SHP77 treated with DMSO at 0.1 percent for 48 hours (cell line): ENCODE measurements at regions not wholly inside any gene's neighbourhood (a gene's known extent, or its start where the extent isn't known, plus 50 kb on each side); places are given as distances from the start of the nearest gene placed in this dataset.

Experiments used
- DNase-seq: peaks from one replicate; lab custom pipeline; 2025; lab: John Stamatoyannopoulos, UW

GRCh38 chr2:21633466-21633865 lies 509.7 kb downstream of the TDRD15 start:
- DNase-seq: no peak

DNA sequence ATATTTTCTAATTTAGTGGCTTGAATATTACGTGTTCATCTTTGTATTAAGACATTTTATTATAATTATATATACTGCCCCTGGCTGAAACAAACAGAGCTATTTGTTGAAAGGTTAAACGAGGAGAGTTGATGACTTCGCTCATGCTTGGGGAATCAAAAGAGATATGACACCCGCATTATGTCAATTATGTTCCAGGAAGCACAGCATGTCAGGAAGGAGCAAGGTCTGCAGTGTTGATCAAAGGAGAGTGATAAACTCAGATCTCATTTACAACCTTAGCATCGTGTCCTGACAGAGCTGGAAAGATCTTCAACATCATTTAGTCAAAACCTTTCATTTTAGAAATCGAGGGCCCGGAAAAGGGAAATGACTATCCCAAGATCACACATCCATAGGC lies 510.1 kb downstream of the TDRD15 start:
- no peak for DNase-seq

GRCh38 chr2:21640046-21640445 lies 516.3 kb downstream of the TDRD15 start:
- no peak for DNase-seq

DNA sequence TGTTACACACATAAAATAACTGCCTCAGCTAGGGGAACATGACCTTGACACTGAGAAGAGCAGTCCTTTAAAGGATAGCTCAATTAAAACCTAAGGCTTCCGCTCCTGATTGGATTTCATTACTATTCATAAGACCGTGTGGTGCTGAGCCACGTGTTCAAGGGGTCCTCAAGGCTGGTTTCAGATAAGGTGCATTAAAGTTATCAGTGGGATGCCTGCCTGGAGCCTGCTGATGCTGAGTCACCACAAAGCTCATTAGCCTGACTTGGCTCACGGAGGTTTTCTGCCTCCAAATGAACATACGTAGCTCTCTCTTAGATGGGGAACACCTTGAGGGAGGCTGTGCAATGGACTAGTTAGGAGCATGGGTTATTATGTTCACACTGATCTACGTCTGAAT lies 518.9 kb downstream of the TDRD15 start:
- no peak for DNase-seq

- no peak for DNase-seq
Measured at GRCh38 chr2:21643180-21643579, 519.4 kb downstream of the TDRD15 start.

- DNase-seq: no peak
Measured at GRCh38 chr2:21644266-21644665, 520.5 kb downstream of the TDRD15 start.

GRCh38 chr2:21646345-21646744 lies 522.6 kb downstream of the TDRD15 start:
- no peak for DNase-seq

- DNase-seq: no peak
Measured at GRCh38 chr2:21650569-21650968, 526.8 kb downstream of the TDRD15 start.

DNA sequence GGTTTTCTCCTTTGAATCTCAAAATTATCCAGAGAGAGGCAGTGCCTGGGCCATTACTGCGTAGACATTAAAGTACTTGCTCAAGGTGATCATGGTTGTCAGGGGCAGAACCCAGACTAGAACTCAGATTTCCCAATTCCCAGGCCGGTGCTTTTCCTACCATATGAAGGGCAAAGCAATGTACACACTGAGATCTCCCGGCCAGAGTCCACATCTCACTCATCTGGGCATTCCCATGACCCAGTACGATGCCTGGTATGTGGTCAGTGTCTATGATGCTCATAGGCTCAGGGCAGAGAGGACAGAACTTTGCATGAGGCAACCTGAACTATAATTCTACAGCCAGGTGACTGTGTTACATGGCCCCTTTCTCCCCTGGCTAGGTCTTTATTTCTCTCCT lies 531.4 kb downstream of the TDRD15 start:
- no peak for DNase-seq

DNA sequence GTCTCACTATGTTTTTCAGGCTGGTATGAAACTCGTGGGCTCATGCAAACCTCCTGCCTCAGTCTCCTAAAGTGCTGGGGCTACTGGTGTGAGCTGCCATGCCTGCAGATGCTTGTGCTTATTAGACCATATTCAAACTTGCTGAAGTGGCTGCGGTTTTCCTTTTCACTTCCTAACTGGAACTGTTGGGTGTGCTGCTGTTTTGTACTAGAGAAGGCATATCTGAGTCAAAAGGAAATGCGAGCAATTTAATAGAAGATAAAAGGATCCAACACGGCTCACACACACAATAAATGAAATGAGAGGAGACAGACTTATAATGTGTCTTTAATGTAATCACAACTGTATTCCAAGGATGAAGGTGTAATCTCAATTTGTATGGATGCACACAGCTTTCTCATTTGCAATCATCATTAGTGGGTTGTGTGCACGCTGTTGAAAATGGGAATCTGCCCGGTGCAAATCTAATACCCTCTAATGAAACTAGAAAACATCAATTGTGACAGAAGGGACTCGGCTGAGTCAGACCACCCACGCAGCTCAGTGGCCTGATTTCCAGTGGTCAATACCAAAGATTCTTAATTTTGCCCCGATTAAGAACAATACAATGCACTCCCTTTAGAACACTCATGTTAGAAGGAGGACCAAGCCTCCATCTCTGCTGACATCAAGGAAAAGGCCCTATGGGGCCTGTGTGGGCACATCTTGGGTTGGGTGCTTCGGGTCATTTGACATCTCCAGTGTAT lies 532.7 kb downstream of the TDRD15 start:
- DNase-seq: no peak

DNA sequence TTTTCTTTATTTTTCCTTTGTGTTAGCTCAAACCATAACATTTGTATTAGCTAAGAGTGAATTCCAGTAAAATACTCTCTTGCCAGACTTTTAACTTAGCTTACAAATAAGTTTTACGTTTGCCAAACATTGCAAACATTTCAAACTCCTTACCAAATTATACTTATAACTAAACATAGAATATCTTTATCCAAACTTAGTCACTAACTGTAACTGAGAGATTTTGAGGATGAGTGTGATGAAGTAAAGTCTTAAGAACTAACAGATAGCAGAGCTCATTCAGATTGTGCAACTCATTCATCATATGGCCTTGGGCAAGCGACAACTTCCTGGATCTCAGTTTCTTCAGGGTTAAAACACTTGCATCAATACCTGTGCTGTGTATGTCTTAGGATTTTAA lies 533.7 kb downstream of the TDRD15 start:
- DNase-seq: no peak

GRCh38 chr2:21658269-21658668 lies 534.5 kb downstream of the TDRD15 start:
- DNase-seq: no peak

DNA sequence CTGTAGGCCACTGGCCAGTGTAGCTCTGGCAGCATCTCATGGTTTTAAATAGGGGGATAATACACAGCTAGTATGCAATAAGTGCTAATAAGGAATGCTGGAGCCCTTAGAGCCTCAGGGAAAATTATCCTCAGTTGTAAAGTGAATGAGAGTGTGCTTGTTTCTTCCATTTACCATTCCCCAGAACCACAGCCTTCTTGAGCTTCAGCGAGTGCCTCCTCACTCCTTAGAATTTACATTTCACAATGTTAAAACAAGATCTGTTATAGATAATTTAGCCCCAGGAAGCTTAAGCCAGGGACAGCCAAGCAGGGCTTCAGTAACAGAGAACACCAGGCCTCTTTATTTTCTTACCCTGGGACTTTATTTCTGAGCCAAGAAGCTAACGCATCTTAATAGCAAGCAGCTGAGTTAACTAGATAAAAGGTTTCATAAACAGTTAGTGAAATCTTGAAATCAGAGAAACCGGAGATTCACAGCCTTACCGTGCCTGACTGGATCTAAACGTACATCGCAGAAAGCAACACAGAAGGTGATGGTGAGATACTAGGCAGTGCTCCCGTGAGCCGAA lies 535.2 kb downstream of the TDRD15 start:
- no peak for DNase-seq

DNA sequence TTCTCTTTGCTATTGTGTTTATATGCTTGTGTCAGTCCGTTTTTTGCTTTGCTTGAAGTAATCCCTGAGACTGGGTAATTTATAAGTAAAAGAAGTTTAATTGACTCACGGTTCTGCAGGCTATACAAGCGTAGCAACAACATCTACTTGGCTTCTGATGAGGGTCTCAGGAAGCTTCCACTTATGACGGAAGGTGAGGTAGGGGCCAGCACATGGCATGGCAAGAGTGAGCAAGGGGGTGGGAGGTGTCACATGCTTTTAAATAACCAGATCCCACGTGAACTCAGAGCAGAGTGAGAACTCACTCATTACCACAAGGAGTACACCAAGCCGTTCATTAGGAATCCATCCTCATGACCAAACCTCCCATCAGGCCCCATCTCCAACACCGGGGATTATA lies 540.3 kb downstream of the TDRD15 start:
- DNase-seq: no peak

- no peak for DNase-seq
Measured at GRCh38 chr2:21667638-21668037, 543.9 kb downstream of the TDRD15 start.

- DNase-seq: no peak
Measured at GRCh38 chr2:21668078-21668710, 544.4 kb downstream of the TDRD15 start.

- DNase-seq: no peak
Measured at GRCh38 chr2:21676041-21676440, 552.3 kb downstream of the TDRD15 start.

DNA sequence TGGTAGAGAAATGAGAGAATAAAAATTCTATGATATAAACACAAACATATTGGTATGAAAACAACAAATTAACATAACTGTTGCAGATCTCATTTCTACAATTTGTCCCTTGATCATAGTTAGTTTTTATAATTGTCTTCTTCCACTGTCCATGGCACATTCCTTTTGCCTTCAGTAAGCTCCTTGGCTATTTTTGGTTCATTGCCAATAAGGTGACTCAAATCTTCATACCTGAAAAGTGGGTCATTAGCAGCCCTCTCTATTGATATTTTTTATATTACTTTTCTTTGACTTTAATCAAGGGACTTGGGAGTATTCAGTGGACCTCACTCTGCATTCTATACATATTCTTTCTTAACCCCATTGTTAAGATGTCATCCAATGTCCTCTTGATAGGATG lies 552.9 kb downstream of the TDRD15 start:
- DNase-seq: no peak

- DNase-seq: no peak
Measured at GRCh38 chr2:21683838-21684237, 560.1 kb downstream of the TDRD15 start.

DNA sequence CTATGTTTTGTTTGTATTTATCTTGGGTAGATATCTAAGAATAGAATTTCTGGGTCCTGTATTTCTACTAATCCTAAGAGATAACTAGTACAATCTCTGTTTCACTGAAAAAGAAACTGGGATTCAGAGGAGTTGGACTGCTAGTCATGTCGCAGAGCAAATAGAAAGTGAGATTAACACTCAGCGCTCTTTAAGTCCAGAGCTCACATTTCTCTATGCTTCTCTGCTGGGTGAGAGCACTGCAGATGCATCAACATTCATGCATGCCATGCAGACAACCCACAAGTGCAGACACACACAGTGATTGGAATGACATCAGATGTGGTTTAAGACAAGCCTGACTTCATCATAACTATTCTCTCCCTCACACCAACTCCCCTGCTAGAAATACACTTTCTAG lies 563.8 kb downstream of the TDRD15 start:
- DNase-seq: no peak

- DNase-seq: no peak
Measured at GRCh38 chr2:21690005-21690404, 566.2 kb downstream of the TDRD15 start.

GRCh38 chr2:21693081-21693480 lies 569.3 kb downstream of the TDRD15 start:
- DNase-seq: no peak

- DNase-seq: no peak
Measured at GRCh38 chr2:21694079-21694878, 570.5 kb downstream of the TDRD15 start.
